ENCODE measurements at regions not wholly inside any gene's neighbourhood (a gene's known extent, or its start where the extent isn't known, plus 50 kb on each side); places are given as distances from the start of the nearest gene placed in this dataset.

GRCh38 chr7:119167431-119167830 lies 942.9 kb downstream of the ANKRD7 start:
- no peak for TF ChIP-seq CTCF (IDR thresholded peaks at IDR 0.05; ENCODE audit: insufficient read depth, low read length, poor library complexity, severe bottlenecking)
- no peak for TF ChIP-seq EZH2phosphoT487 (conservative IDR thresholded peaks at IDR 0.05; ENCODE audit: low read length)
